HepG2 (cell line): ENCODE measurements at regions not wholly inside any gene's neighbourhood (a gene's known extent, or its start where the extent isn't known, plus 50 kb on each side); places are given as distances from the start of the nearest gene placed in this dataset.

Source experiments
- ATAC-seq: fragments of 200-7000 bp; cut with Tn5 transposase; 3 replicates; pipeline ENCODE4 v1.9.1; 2020; ENCODE audit warnings: mild to moderate bottlenecking, moderate library complexity
- BruUV-seq: library from RNA; stranded (reverse); fragments of 400-500 nt; replicated peaks from 2 replicates; lab custom pipeline; 2021; lab: Mats Ljungman, UMichigan
- CTCF ChIA-PET: fragments of 300-600 bp; formaldehyde crosslinking; extraction: SDS; loops from one replicate; lab custom pipeline; 2021; ENCODE audit warnings: low total read pairs, inconsistent platforms, low intra/inter-chr PET ratio; lab: Yijun Ruan, JAX
- POLR2A ChIA-PET: fragments of 350-600 bp; sonication (Branson Sonifier 250); formaldehyde crosslinking; loops from one replicate; lab custom pipeline; 2020; ENCODE audit warnings: antibody characterized with exemption, inconsistent platforms; lab: Yijun Ruan, JAX
- DNase-seq: peaks from one replicate; pipeline ENCODE4 v3.0.0-alpha.2; 2015; ENCODE audit warnings: low spot score
- FAIRE-seq: peaks from 3 replicates; lab custom pipeline; 2011; peaks lifted over from hg19 to GRCh38; lab: Jason Lieb, UNC
- H2AFZ ChIP-seq: one replicate; pipeline ENCODE4 v1.6.1; 2011; ENCODE audit warnings: low read length, inconsistent platforms
- H3K27ac ChIP-seq: fragments of 300-600 bp; 3 replicates; pipeline ENCODE4 v1.8.0; 2011; ENCODE audit warnings: mixed run types, mild to moderate bottlenecking, mixed read lengths, low read length, inconsistent platforms; ENCODE audit not compliant: insufficient read depth; ENCODE audit errors: extremely low read length
- H3K27me3 ChIP-seq, 2 experiments: fragments of 200-600 bp in 1 of 2; 2 replicates in 1 of 2; 3 replicates in 1 of 2; pipeline versions ENCODE4 v1.6.0 to v1.8.0; 2011; ENCODE audit warnings: low read length in 2 of 2, mild to moderate bottlenecking in 2 of 2, moderate library complexity in 2 of 2, inconsistent platforms in 1 of 2; ENCODE audit not compliant: insufficient read depth in 2 of 2, control insufficient read depth in 1 of 2
- H3K36me3 ChIP-seq, 2 experiments: fragments of 200-600 bp in 1 of 2; replicated peaks in 1 of 2; 2 replicates in 1 of 2; 3 replicates in 1 of 2; pipeline versions ENCODE4 v1.5.1 to v1.8.0; 2011; ENCODE audit warnings: low read length in 2 of 2, inconsistent platforms in 1 of 2; ENCODE audit not compliant: insufficient read depth in 2 of 2, control insufficient read depth in 1 of 2
- H3K4me1 ChIP-seq: 2 replicates; pipeline ENCODE4 v1.5.1; 2012; ENCODE audit warnings: low read length, inconsistent platforms; ENCODE audit not compliant: insufficient read depth
- H3K4me2 ChIP-seq: 2 replicates; pipeline ENCODE4 v1.6.0; 2011; ENCODE audit warnings: low read depth, low read length, inconsistent platforms
- H3K4me3 ChIP-seq, 3 experiments: fragments of 200-600 bp in 1 of 3; sonication (generic), shearing (Covaris generic) in 1 of 3; replicated peaks in 1 of 3; 2 replicates each; pipeline ENCODE4 v1.5.1; 2011 to 2016; ENCODE audit warnings: low read length in 3 of 3, inconsistent platforms in 2 of 3, low read depth in 2 of 3, mild to moderate bottlenecking in 2 of 3, control low read depth in 1 of 3, mixed read lengths in 1 of 3; ENCODE audit not compliant: insufficient read depth in 1 of 3
- H3K79me2 ChIP-seq: one replicate; pipeline ENCODE4 v1.6.1; 2011; ENCODE audit warnings: low read length, inconsistent platforms; ENCODE audit not compliant: insufficient read depth
- H3K9ac ChIP-seq: 2 replicates; pipeline ENCODE4 v1.6.0; 2011; ENCODE audit warnings: mild to moderate bottlenecking, low read depth, low read length, inconsistent platforms; ENCODE audit not compliant: insufficient read depth
- H3K9me3 ChIP-seq: 2 replicates; pipeline ENCODE4 v1.5.1; 2012; ENCODE audit warnings: mild to moderate bottlenecking, low read length
- H4K20me1 ChIP-seq: 2 replicates; pipeline ENCODE4 v1.6.0; 2011; ENCODE audit warnings: inconsistent platforms, mild to moderate bottlenecking, low read length, moderate library complexity; ENCODE audit not compliant: insufficient read depth
- HDAC1 ChIP-seq: sonication (generic); formaldehyde crosslinking; IDR thresholded peaks from 2 replicates; pipeline ENCODE4 v1.5.1; 2020; ENCODE audit warnings: mild to moderate bottlenecking, missing genetic modification reagents
- MTA3 ChIP-seq: sonication (generic); formaldehyde crosslinking; IDR thresholded peaks from 2 replicates; pipeline ENCODE4 v1.4.0; 2020; ENCODE audit warnings: missing genetic modification reagents
- POLR2G ChIP-seq: fragments of 200-400 bp; formaldehyde crosslinking; IDR thresholded peaks from 2 replicates; pipeline ENCODE4 v1.6.1; 2018; ENCODE audit warnings: mild to moderate bottlenecking, low read depth, low read length, moderate library complexity
- TGIF2 ChIP-seq: IDR thresholded peaks from 2 replicates; pipeline ENCODE4 v1.6.1; 2016; ENCODE audit warnings: control low read depth, missing compliant biosample characterization
- ZFP1 ChIP-seq: IDR thresholded peaks from 2 replicates; pipeline ENCODE4 v1.6.1; 2016
- ZNF20 ChIP-seq: sonication (generic); formaldehyde crosslinking; IDR thresholded peaks from 2 replicates; pipeline ENCODE4 v1.4.0; 2020; ENCODE audit warnings: mild to moderate bottlenecking, moderate library complexity, missing genetic modification reagents
- ZNF207 ChIP-seq: fragments of 450-650 bp; IDR thresholded peaks from 2 replicates; pipeline ENCODE4 v1.6.1; 2016; ENCODE audit warnings: antibody characterized with exemption, borderline replicate concordance
- ZNF33A ChIP-seq: sonication (generic); formaldehyde crosslinking; IDR thresholded peaks from 2 replicates; pipeline ENCODE4 v1.5.1; 2020; ENCODE audit warnings: missing genetic modification reagents, mild to moderate bottlenecking, moderate library complexity, borderline replicate concordance
- ZNF670 ChIP-seq: sonication (generic); formaldehyde crosslinking; IDR thresholded peaks from 2 replicates; pipeline ENCODE4 v1.8.0; 2022; ENCODE audit warnings: mild to moderate bottlenecking, missing genetic modification reagents, borderline replicate concordance
- ZNF737 ChIP-seq: sonication (generic); formaldehyde crosslinking; IDR thresholded peaks from 2 replicates; pipeline ENCODE4 v1.5.0; 2020; ENCODE audit warnings: missing genetic modification reagents, mild to moderate bottlenecking, borderline replicate concordance
- ZSCAN22 ChIP-seq: sonication (generic); formaldehyde crosslinking; IDR thresholded peaks from 2 replicates; pipeline ENCODE4 v1.4.0; 2020; ENCODE audit warnings: mild to moderate bottlenecking, missing genetic modification reagents
- in situ Hi-C: cut with HindIII; loops from 2 replicates; pipeline ENCODE4 v1.10.0; 2017; ENCODE audit warnings: low pct_unique_long_range_greater_than_20kb; ENCODE audit not compliant: extremely low pct_ligation_motif_present
- intact Hi-C: fragments of 100-400 bp; cut with micrococcal nuclease; formaldehyde crosslinking; loops from one replicate; pipeline ENCODE4 v1.10.0; 2022; ENCODE audit not compliant: unreplicated experiment
- TF ChIP-seq, protein P1 (sequence below): sonication (generic); formaldehyde crosslinking; IDR thresholded peaks from 2 replicates; pipeline ENCODE4 v1.4.0; 2020; ENCODE audit warnings: mild to moderate bottlenecking, missing genetic modification reagents
- TF ChIP-seq, protein P2 (sequence below): sonication (generic); formaldehyde crosslinking; IDR thresholded peaks from 2 replicates; pipeline ENCODE4 v1.8.1; 2022; ENCODE audit warnings: mild to moderate bottlenecking, missing genetic modification reagents

DNA sequence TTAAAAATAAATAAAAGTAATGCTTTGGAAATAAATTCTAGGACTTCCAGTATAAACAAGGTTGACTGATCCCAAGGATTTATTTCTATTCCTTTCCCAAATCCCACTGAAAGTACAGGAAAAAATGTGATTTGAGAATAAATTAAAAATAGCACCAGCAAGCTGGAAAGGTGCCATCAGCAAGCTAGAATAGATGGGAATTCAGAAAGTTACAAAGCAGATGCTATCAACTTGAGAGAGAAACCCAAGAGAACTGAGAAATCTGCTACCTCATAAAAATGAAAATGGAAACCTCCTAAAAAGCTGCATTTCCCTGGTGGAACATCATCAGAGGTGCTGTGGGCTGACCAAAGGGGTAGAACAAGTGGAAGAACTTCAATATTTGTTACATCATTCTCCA is 148.6 kb upstream of the KCNJ3 start:
- ChIA-PET POLR2A (no interaction called here), CTCF (no interaction called here)
- Histone ChIP-seq H3K4me3 (no peak overlapping the region), H3K9me3 (peaks cover 42% of the 10 kb centered on the region), H4K20me1 (no peaks in the 10 kb centered on the region), H3K4me1 (no peaks in the 10 kb centered on the region), H3K36me3 (no peaks in the 10 kb centered on the region), H3K4me2 (no peak overlapping the region), H3K27me3 (no peaks in the 10 kb centered on the region), H3K79me2 (no peaks in the 10 kb centered on the region), H3K9ac (no peak overlapping the region), H2AFZ (no peak overlapping the region), H3K27ac (no peak overlapping the region)
- DNase-seq, result no peak
- TF ChIP-seq ZNF670 (CRISPR knock-in tag), result no peak
- no peak for TF ChIP-seq ZNF33A
- no peak for TF ChIP-seq ZNF207
- no peak for TF ChIP-seq ZSCAN22 (CRISPR knock-in tag)
- no peak for TF ChIP-seq ZNF20 (CRISPR knock-in tag)
- TF ChIP-seq TGIF2 (CRISPR knock-in tag), result no peak
- no peak for TF ChIP-seq HDAC1 (CRISPR knock-in tag)
- TF ChIP-seq POLR2G, result no peak
- TF ChIP-seq, protein P1, sequence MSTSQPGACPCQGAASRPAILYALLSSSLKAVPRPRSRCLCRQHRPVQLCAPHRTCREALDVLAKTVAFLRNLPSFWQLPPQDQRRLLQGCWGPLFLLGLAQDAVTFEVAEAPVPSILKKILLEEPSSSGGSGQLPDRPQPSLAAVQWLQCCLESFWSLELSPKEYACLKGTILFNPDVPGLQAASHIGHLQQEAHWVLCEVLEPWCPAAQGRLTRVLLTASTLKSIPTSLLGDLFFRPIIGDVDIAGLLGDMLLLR (CRISPR knock-in tag), result no peak
- no peak for TF ChIP-seq MTA3 (CRISPR knock-in tag)
- TF ChIP-seq, protein P2, sequence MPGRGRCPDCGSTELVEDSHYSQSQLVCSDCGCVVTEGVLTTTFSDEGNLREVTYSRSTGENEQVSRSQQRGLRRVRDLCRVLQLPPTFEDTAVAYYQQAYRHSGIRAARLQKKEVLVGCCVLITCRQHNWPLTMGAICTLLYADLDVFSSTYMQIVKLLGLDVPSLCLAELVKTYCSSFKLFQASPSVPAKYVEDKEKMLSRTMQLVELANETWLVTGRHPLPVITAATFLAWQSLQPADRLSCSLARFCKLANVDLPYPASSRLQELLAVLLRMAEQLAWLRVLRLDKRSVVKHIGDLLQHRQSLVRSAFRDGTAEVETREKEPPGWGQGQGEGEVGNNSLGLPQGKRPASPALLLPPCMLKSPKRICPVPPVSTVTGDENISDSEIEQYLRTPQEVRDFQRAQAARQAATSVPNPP (CRISPR knock-in tag), result no peak
- TF ChIP-seq ZNF737 (CRISPR knock-in tag), result no peak
- TF ChIP-seq ZFP1, result no peak
- intact Hi-C loops, result no loop called here
- ATAC-seq, result no peak
- in situ Hi-C loops, result no loop called here
- no peak for FAIRE-seq
- no TSS peak for BruUV-seq
